Eye (tissue), 1 donor: ENCODE measurements at regions not wholly inside any gene's neighbourhood (a gene's known extent, or its start where the extent isn't known, plus 50 kb on each side); places are given as distances from the start of the nearest gene placed in this dataset.

ENCODE experiments used
- DNase-seq: peaks from one replicate; pipeline ENCODE4 v3.0.0-alpha.2; 2015

DNA sequence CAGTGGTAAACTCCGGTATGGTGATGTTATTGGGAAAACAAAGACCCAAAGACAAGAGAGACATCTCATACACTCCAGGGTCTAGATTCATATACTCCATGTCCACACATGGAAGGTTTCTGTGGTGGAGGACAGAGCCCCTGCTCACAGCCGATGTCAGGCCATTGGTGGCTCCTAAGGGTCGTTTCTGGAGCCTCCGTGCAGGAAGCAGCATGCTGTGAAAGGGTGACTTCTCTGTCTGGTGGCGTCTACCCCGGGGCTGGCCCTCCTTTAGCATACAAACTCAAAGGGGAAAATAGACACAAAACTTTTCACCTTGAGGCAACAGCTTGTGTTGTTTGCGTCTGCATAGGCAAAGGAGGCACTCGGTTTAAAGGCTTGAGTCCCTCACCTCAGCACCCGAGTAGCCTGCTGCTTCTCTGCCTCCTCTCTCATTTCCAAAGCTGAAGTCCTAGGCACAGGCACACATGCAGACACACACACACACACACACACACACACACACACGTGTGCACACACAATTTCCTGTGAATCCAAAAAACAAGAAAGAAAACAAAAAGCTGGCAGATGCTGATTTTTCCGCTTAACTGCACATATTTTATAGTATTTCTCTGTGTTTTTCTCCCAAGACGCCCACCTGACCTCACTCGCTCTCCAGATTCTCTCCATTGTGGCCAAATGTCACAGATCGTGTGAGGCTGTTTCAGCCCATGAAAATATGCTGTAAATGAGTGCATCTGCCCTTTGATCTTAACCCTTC, 601.4 kb upstream of the MGMT start:
- peak; percentile 62 for DNase-seq

DNA sequence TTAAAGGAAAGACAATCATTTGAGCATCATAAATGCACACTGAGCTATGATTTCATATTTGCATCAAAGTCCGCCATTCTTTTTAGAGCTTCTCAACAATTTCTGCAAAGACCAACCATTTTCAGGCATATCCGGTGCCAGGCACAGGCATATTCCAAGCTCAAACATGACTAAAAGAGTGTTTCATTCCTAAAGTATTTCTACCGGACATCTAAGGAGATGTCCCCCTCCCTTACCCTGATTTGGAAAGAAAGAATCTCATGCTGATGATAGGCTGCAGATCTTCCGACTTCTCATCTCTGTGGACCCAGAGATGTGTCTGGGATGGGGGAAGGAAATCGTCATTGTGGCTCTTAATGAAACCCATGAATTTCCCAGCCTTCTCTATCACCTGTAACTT, 600.5 kb upstream of the MGMT start:
- no peak for DNase-seq

DNA sequence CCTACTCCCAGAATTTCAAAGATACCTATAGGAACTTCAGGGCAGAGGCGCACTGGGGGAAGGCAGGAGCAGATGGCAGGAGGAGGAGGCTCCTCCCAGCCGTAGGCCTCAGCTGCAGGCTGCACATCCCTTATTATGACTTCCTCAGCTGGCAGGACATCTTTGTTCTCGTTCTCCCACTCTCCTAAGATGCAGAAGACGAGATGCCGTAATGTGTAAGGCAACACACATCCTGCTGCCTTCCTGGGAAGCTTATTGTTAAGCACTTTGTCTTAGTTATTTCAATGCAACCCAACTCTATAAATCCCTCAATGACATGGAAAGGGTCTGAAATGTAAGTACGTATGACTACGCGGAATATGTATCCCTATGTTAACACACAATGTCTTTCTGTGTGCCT, 599.8 kb upstream of the MGMT start:
- peak; percentile 42 for DNase-seq

DNA sequence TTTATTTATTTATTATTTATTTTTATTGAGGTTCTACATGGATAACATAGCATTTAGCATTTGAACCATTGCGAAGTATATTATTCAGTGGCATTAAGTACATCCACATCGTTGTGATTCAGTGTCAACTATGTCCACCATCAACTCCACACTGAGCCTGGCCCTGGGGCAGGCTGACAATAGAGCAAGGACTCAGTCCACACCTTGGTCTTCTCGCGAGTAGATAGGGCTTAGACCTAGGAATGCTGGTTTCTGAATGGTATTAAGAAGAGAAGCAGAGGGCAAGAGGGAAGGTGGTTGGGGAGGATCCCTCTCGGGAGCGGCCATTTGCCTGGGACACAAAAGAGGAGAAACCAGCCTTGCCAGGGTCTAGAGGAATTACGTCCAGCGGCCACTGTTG, 599.2 kb upstream of the MGMT start:
- no peak for DNase-seq

DNA sequence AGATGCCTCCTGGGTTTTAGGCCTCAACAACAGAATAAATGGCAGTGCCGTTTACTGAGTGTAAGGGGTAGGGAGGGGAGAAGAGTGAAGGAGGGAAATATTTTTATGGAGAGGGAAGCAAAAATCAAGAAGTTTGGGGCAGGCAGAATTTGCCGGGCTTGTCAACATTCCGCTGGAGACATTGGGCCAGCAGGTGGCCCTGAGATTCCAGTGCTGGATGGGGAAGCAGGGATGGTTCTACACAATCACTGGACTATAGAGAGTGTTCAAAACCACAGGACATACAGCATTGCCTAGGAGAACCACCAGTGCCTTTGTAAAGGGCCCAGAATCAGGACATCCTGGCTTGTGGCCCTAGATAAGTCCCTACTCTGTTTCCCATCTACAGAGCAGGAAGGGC, 598.6 kb upstream of the MGMT start:
- DNase-seq, result no peak

DNA sequence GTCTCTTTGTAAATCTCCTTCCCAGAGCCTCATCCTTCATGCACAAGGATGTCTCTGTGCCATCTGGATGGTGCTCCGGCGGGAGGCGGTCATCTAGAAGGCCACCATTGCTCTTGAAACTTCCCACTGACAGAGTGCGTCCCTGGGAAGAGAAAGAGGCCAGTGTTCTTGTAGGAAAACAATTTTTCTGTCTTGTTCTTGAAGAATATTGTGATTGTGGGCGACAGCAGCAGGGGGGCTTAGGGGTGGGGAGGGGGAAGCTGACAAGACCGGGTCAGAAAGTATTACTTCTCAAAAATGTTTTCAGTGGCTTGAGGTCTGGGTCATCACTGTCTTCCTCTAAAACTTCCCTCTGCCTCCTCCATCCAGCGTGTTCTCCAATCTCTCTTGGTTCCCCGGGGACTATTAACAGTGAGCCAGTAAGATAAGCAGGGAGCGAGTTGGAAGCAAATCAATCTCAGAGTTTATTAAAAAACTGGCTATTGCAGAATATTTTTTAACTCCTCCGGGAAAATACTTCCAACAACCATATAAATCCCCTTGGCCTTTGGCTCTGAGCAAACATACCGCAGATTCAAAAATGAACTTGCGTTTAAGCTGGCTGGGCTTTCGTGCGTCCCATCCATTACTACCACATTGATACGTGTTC, 597.8 kb upstream of the MGMT start:
- peak; percentile 32 for DNase-seq

DNA sequence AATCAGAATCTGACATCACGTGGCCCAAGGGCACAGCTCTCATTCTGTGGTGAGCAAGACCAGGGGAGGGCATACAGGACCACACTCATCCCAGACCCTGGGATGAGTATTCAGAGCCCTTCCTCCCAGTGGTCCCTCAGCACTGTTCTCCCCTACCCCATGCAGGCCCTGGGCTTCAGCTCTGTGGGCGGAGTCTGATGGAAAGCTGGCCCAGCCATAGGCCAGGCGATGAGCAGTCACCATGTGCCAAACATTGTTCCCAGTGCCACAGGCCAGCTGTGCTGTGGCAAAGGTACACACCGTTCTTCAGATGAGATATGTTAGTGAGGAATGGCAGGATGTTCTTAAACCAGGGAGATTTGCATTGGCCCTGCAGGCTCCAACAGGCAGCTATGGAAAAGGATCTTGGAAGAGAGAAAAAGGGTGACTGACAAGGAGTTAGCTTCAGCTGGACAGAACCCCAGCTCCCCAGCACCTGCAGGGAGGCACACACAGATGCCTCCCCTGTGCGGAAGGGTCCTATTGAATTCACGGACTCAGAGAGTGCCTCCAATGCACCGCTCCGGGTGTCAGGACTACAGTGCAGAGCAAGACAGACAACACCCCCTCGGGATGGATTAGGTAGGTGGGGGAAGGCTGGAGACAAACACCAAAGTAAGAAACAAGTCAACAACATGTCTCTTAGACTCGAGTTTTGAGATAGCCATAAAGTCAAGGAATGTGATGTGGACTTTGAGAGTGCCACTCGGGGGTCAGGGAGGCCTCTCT, 596.0 kb upstream of the MGMT start:
- DNase-seq, result no peak

DNA sequence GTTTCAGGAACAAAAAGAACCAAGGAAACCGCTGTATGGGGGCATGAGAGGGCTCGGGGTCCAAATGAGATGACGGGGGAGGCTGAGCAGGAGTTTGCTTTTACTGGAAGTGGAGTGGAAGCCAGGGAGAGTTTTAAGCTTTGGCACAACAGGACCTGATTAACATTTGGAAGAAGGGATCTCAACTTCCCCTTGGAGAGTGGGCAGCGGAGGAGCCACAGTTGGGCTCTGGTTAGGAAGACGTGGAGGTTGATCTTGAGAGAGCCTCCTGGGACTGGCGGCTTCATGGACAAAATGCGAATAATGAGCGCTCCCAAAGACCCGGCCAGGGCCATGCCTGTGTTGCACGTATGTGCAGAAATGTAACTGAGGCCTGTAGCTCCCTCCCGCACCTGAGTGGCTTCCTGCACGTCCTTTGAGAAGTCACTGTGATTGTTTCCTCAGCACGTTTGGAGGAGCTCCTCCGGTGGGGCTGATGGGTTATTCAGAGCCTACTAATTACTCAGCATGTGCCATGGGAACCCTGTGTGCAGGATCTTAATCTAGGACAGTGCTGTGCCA, 595.3 kb upstream of the MGMT start:
- no peak for DNase-seq

DNA sequence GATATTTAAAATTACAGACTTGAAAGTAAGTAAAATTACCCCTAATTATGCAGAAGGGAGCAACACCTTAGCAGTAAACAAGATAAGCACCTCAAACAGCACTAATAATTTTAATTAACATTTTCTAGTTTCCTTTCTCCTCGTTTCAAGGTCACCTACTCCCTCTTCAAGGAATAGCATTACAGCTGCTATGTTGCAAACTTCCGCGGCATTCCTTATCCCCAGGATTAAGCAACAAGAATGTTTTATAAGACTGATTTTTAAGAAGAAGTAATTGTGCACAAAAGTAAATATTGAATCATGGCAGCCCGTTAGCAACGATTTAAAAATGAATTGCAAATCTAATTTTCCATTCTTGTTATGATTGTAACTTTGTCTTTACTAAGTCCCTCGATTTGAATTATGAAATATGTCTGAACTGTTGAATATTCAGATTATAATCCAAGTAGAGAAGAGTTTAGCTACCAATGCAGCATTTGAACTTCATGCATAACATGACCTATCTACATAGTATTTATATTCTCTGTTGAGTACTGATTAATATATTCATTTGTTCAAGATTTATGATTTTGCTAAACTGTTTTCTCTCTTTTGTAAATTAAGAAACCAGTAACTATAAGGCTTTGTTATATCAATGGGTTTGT, 593.5 kb upstream of the MGMT start:
- no peak for DNase-seq

DNA sequence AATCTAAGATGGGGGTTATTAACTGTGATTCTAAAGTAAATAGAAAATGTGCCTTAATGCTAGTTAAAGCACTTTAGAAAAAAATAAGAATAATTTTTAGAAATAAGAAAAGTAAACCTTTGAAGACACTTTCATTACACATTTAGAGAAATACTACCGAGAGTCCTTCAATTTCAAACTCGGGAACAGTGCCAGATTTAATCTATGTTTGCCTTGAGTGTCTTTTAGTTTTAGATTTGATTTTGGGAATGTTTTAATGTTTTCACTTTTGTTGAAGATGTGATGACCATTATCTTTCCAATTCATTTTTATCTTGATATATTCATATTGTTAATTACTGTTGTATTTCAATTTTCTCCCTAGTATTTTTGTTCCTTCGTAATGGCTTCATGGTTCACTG, 592.7 kb upstream of the MGMT start:
- no peak for DNase-seq

DNA sequence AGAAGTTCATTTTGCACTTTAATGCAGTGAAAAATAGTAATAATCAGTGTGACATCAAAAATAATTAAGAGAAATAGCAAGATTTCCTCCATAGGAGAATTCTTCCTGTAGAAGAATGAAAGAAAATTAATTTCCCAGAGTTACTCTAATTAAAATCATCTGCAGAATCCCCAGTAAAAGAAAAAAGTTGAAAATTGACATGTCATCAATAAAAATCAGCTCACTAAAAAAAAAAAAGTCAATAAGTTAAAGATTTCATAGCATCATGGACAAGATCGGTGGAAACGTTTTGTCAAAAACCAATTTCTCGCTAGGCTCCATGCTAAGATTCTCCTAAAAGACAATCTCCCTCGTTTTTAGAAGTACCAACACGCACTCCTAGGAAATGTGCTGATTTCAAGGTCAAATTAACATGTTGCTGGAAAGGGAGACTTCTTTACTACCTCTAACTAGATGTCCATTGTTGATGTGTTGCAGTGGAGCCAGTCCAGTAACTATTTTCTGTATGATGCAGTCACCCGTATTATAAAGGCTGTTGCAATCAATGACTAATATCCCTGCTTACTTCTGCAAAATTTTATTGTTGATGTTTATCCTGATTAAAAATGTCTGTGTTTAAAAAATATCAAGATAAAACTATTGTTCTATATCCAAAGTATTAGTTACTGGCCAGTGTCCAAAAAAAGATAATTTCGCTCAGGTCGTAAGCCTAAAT, 591.9 kb upstream of the MGMT start:
- DNase-seq, result no peak

DNA sequence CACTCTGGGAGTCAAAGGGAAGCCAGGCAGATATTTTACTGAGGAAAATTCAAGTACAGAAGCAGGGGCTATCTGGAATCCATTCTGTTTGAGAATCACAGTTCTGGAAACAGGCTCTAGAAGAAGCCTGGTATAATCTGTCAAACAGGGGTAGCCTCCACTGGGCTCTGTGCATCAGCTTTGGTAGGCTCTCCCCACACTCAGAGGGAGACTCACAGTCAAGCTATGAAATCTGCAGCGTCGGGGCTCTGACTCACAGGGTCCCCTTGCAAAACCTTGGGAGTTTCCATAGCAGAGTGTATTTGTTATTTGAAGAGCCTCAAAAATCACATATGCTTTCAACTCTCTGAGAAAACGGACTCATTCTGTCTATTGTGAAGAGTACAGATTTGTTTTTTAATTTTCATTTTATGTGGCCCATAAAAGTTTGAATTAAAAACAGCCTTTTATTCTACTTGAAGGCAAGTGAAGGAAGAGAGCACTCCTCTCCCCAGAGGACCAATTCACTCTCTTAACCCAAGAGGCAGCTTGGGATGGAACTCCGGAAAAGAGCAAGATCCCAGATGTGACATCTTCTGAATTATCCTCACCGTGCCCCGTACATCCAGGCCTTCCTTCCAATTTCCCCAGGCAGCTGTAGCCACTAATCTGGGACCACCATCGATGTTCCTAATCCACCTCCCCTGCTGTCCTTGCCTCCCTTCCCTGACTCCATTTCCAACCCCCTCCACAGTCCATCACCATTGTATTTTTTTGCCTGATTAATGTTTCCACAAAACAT, 590.9 kb upstream of the MGMT start:
- DNase-seq, result peak; percentile 40

DNA sequence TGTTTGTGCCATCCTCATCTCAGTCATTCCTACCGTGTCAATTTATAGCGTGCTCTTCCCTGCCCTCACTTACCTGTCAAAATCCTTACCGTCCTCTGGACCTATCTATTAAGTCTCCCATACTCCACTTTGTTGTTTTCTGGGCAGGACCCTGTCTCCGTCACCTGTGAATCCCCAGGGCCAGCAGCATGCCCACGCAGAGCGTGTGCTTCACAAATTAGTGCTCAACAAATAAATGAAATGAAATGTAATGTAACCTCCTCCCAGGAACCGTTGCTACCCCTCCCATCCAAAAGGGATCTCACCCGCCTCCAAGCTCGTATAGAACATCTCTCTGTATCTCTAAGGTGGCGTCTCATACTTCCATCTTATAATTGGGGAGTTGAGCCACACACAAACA, 589.9 kb upstream of the MGMT start:
- no peak for DNase-seq

DNA sequence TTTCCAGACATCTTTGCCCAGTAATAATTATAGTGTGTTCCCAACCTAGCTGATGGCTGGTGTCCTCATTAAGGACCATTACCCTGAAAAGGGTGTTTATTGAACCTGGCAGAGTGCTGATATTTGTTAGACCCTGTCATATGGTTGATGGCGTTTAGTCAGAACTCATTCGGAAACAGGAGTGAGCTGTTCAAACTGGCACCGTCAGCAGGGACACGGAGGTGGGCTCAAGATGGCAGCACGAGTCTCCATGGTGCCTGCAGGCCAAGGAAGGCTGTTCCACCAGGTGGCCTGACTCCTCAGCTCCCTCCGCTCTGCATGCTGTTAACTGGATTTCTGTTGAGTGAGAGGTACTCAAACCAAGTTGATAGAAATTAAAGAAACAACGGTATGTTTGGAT, 589.1 kb upstream of the MGMT start:
- DNase-seq, result no peak

DNA sequence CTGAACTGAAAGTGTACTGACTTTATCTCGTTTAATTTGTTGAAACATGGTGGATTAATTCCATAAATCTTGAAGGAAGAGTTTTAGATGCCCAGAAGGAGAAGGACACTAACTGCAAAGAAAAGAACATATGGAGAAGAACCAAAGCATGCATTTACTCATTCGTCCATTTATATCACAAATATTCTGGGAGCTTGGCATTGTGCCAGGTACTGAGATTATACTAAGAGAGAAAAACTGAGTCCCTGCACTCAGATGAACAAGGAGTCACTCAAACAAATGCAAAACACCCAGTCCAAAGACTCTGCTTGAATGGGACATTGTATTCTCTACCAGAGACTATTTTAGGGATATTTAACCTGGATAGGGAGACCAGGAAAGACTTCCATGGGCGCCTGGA, 588.0 kb upstream of the MGMT start:
- DNase-seq, result no peak

DNA sequence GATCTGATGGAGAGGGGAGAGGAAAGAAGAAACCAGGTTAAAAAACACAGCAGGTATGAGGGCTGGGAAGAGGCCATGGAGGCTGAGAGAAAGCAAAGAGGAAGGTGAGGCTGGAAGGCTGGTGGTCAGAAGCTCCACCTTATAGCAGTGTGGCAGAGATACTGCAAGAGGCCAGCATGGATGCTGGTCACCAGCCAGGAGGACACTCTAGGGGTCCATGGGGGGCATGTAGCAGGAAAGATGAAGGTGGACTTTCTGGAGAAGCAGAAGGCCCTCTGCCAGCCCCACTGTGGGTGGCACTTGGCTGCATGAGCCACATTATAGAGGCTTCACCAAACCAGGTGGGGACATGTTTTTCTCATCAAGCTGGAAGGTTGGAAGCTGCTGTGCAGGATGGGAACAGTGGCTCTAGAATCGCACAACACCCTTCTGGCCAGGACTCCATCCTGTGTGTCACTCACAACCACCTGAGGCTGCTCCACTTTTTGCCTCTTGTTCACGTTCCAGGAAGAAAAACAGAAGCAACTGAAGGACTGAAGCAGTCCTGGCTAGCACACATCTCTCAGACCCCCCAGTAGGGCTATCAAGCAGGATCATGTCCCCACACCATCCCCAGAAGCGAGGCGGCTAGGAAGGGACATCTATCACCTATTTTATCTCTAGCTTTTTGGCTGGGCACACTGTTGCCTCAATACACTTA, 587.5 kb upstream of the MGMT start:
- no peak for DNase-seq

DNA sequence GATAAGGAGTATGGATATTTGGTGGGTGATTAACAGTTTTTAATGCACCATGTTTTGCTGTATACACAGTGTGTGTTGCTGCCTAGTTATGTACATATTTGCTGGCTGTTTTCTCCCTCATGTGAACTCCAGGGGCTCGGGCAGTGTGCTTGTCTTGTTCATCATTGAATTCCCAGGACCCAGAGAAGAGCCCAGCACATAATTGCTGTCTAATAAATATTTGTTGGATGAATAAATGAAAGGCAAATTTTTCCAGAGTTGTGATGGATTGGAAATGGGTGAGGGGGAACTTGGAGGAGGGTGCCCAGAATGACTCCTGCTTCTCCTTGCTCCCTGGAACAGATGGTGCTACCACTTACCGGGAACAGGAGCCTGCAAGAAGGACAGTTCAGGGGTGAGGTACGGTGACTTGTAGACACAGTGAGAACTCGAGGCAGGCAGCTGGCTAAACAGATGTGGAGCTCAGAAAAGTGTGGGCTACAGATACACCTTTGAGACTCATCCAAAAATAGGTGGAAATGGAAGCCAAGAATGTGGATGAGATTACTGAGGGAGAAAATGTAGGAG, 586.8 kb upstream of the MGMT start:
- DNase-seq, result no peak

DNA sequence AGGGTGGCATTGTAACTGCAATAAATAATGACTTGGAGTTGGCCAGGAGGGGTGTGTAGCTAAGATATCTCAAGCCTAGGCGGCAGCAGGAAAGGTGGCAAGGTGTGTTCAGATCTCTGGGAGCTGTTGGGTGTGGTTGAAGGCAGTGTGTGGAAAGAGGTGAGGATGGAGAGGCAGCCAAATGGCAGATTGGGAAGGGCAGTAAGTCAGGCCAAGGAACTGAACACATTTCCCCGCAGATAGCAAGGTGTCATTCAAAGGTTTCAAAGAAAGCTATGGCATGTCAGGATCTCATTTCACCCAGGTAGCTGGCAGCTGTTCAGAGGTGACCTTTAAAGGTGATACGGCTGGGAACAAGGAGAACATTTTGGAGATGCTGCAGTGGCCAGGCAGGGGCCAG, 586.0 kb upstream of the MGMT start:
- DNase-seq, result no peak

DNA sequence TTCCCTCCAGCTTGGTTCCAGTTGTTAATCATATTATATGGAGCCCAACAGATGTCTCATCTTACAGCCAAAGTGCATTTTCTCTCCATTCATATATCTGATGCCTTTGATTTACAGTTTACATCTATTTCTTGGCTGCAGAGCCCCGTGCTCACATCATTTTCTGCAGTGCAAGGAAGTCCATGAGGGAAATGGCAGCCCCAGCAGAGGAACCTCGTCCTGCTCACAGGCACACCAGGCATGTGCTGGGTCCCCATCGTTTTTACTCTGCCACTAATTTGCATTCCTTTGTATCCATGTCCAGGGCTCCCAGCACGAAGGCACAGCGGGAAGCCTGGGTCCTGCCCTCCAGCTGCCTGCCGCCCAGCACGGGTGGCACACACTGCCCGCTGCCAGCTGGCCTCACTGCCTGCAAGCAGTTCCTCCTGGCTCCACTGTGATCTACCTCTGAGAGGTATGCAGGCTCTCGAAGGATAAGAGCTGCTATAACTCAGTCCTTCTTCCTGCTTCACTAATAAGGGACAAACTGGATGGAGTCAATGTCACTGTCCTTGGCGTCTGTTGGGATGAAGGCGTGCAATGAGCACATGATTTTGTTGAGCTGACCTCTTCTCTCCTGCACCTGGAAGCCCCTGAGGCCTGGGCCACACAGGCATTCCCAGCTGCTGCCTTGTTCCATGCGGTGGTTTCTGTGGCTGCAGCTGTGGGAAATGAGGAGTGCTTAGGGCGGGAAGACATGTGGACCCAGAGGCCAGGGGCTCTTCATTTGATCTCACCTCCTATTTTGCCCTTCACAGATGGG, 583.6 kb upstream of the MGMT start:
- DNase-seq, result no peak

DNA sequence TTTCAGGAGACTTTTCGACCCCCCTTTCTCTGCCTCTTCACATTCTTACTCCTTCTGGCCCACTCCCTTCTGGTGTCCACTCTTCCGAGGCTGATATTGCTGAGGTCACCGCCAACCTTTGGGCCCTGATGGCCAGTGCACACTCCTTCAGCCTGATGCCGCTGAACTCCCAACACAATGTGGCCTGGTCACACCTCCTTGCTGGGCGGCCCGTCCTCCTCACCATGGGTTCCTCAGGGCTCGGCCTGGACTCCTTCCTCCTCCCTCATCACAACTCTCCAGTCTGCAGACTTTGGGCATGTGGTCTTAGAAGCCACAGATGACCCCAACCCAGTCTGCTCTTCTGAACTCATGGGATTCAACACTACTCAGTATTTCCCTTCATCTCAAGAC, 583.0 kb upstream of the MGMT start:
- DNase-seq, result no peak
